T-helper 1 cell (primary cell): ENCODE measurements at regions not wholly inside any gene's neighbourhood (a gene's known extent, or its start where the extent isn't known, plus 50 kb on each side); places are given as distances from the start of the nearest gene placed in this dataset.
"Not testable (repeated sequence)": the region's sequence is repeated elsewhere in the genome, so short reads cannot be mapped to it uniquely, and the experiment has no call there.

ENCODE experiments used
- DNase-seq, 5 donors: peaks; one replicate each; pipeline ENCODE4 v3.0.0-alpha.2; 2012 to 2020

- not testable (repeated sequence) for DNase-seq
These were observed 57.6 kb upstream of the BOLA1 start for GRCh38 chr1:149841597-149842238.

- DNase-seq = not testable (repeated sequence)
These were observed 56.8 kb upstream of the BOLA1 start for GRCh38 chr1:149842458-149843064.

- peak in 1 of 5 donors; percentile 33 for DNase-seq
These were observed 55.8 kb upstream of the BOLA1 start for GRCh38 chr1:149843431-149844041.

- DNase-seq = peak in 1 of 5 donors; percentile 55
These were observed 55.3 kb upstream of the BOLA1 start for GRCh38 chr1:149844101-149844500.

GRCh38 chr1:149844650-149845255 is 54.6 kb upstream of the BOLA1 start:
- DNase-seq = peak in 1 of 5 donors; percentile 3

GRCh38 chr1:149845416-149845815 is 54.0 kb upstream of the BOLA1 start:
- DNase-seq = peak in 1 of 5 donors; percentile 16

GRCh38 chr1:149846042-149846441 is 53.3 kb upstream of the BOLA1 start:
- peak in 1 of 5 donors; percentile 1 for DNase-seq

GRCh38 chr1:149846593-149847466 is 52.5 kb upstream of the BOLA1 start:
- DNase-seq = peak in 1 of 5 donors; percentile 0

- DNase-seq = peak in 1 of 5 donors; percentile 13
These were observed 50.8 kb upstream of the BOLA1 start for GRCh38 chr1:149848340-149849110.

GRCh38 chr1:149849111-149849946 is 50.0 kb upstream of the BOLA1 start:
- peak in 1 of 5 donors; percentile 14 for DNase-seq
